Endothelial cell (in vitro differentiated cells): ENCODE measurements at regions not wholly inside any gene's neighbourhood (a gene's known extent, or its start where the extent isn't known, plus 50 kb on each side); places are given as distances from the start of the nearest gene placed in this dataset.
"Not testable (repeated sequence)": the region's sequence is repeated elsewhere in the genome, so short reads cannot be mapped to it uniquely, and the experiment has no call there.

Experiments used
- DNase-seq: peaks from one replicate; pipeline ENCODE4 v3.0.0; 2021; ENCODE audit warnings: low spot score
- H3K27ac Mint-ChIP-seq: one replicate; pipeline ENCODE4 v1.8.0; 2021; ENCODE audit warnings: mixed read lengths, inconsistent platforms; ENCODE audit not compliant: unreplicated experiment
- H3K27me3 Mint-ChIP-seq: one replicate; pipeline ENCODE4 v1.8.0; 2021; ENCODE audit warnings: mild to moderate bottlenecking, moderate library complexity, mixed read lengths, inconsistent platforms; ENCODE audit not compliant: unreplicated experiment
- H3K36me3 Mint-ChIP-seq: one replicate; pipeline ENCODE4 v1.8.0; 2021; ENCODE audit warnings: mild to moderate bottlenecking, low read depth, mixed read lengths, inconsistent platforms; ENCODE audit not compliant: unreplicated experiment
- H3K4me1 Mint-ChIP-seq: one replicate; pipeline ENCODE4 v1.8.0; 2021; ENCODE audit warnings: mild to moderate bottlenecking, mixed read lengths, inconsistent platforms; ENCODE audit not compliant: unreplicated experiment
- H3K4me3 Mint-ChIP-seq: one replicate; pipeline ENCODE4 v1.8.0; 2021; ENCODE audit warnings: mild to moderate bottlenecking, mixed read lengths, inconsistent platforms; ENCODE audit not compliant: unreplicated experiment
- H3K9me3 Mint-ChIP-seq: one replicate; pipeline ENCODE4 v1.8.0; 2021; ENCODE audit warnings: mixed read lengths, inconsistent platforms; ENCODE audit not compliant: unreplicated experiment
- CTCF ChIP-seq: fragments of 200-600 bp; sonication (generic); IDR thresholded peaks from one replicate; pipeline ENCODE4 v1.5.0; 2021; ENCODE audit warnings: antibody characterized with exemption; ENCODE audit not compliant: unreplicated experiment

GRCh38 chr18:40157120-40157519 is 1797.9 kb upstream of the PIK3C3 start:
- TF ChIP-seq CTCF = no peak
- H3K9me3 Mint-ChIP-seq = no peaks in the 10 kb centered on the region
- no peak overlapping the region for H3K4me3 Mint-ChIP-seq
- H3K4me1 Mint-ChIP-seq = peaks cover 2% of the 10 kb centered on the region
- H3K27ac Mint-ChIP-seq = no peak overlapping the region
- H3K27me3 Mint-ChIP-seq = peaks cover 1% of the 10 kb centered on the region
- H3K36me3 Mint-ChIP-seq = no peaks in the 10 kb centered on the region
- no peak for DNase-seq

GRCh38 chr18:40152859-40153258 is 1802.2 kb upstream of the PIK3C3 start:
- Mint-ChIP-seq H3K27ac (no peak overlapping the region), H3K36me3 (no peaks in the 10 kb centered on the region), H3K9me3 (no peaks in the 10 kb centered on the region), H3K27me3 (peaks cover 1% of the 10 kb centered on the region), H3K4me3 (no peak overlapping the region), H3K4me1 (no peaks in the 10 kb centered on the region)
- no peak for TF ChIP-seq CTCF
- no peak for DNase-seq

GRCh38 chr18:40148960-40149359 is 1806.1 kb upstream of the PIK3C3 start:
- Mint-ChIP-seq H3K27me3 (no peaks in the 10 kb centered on the region), H3K4me3 (no peak overlapping the region), H3K36me3 (no peaks in the 10 kb centered on the region), H3K4me1 (no peaks in the 10 kb centered on the region), H3K27ac (no peak overlapping the region), H3K9me3 (no peaks in the 10 kb centered on the region)
- TF ChIP-seq CTCF = no peak
- no peak for DNase-seq

GRCh38 chr18:40133253-40133652 is 1821.8 kb upstream of the PIK3C3 start:
- no peak for TF ChIP-seq CTCF
- Mint-ChIP-seq H3K27me3 (no peaks in the 10 kb centered on the region), H3K4me1 (no peaks in the 10 kb centered on the region), H3K36me3 (no peaks in the 10 kb centered on the region), H3K27ac (no peak overlapping the region), H3K9me3 (no peaks in the 10 kb centered on the region), H3K4me3 (no peak overlapping the region)
- no peak for DNase-seq

- H3K27me3 Mint-ChIP-seq, H3K36me3 Mint-ChIP-seq, H3K4me3 Mint-ChIP-seq, DNase-seq, H3K4me1 Mint-ChIP-seq, H3K9me3 Mint-ChIP-seq, H3K27ac Mint-ChIP-seq: not testable (repeated sequence)
Observed at GRCh38 chr18:40132438-40132837, 1822.6 kb upstream of the PIK3C3 start.

GRCh38 chr18:40124107-40124506 is 1830.9 kb upstream of the PIK3C3 start:
- no peaks in the 10 kb centered on the region for H3K27me3 Mint-ChIP-seq
- TF ChIP-seq CTCF = no peak
- no peak overlapping the region for H3K4me3 Mint-ChIP-seq
- H3K4me1 Mint-ChIP-seq = peaks cover 7% of the 10 kb centered on the region
- H3K36me3 Mint-ChIP-seq = no peaks in the 10 kb centered on the region
- no peaks in the 10 kb centered on the region for H3K9me3 Mint-ChIP-seq
- no peak overlapping the region for H3K27ac Mint-ChIP-seq
- DNase-seq = no peak
